NB4 (cell line): ENCODE measurements at regions not wholly inside any gene's neighbourhood (a gene's known extent, or its start where the extent isn't known, plus 50 kb on each side); places are given as distances from the start of the nearest gene placed in this dataset.

ENCODE experiments used
- POLR2A ChIP-seq: IDR thresholded peaks from 2 replicates; pipeline ENCODE4 v1.6.1; 2011; ENCODE audit warnings: mild to moderate bottlenecking; ENCODE audit not compliant: insufficient read length; ENCODE audit errors: extremely low read depth
- TF ChIP-seq, protein P1 (sequence below): IDR thresholded peaks from one replicate; pipeline ENCODE4 v1.5.1; 2012; ENCODE audit warnings: low read depth, low read length

DNA sequence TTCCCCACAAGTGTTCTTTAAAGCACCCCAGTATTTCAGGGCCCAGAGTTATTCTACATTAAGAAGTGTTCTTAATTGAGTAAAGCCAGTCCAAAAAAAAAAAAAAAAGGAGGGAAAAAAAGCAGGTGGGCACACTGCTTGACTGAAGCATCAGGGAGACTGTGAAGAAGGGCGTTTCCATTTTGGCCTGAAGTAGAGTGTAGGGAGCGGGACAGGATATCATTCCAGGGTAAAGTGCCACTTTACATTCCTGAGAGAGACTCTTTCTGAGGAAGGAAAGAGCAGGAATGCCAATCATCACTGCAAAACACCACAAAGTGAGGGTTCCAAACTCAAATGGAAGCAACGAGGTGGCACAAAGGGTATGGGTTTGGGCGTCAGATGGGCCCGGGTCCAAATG, 54.1 kb upstream of the BEND6 start:
- no peak for TF ChIP-seq POLR2A
- TF ChIP-seq, protein P1, sequence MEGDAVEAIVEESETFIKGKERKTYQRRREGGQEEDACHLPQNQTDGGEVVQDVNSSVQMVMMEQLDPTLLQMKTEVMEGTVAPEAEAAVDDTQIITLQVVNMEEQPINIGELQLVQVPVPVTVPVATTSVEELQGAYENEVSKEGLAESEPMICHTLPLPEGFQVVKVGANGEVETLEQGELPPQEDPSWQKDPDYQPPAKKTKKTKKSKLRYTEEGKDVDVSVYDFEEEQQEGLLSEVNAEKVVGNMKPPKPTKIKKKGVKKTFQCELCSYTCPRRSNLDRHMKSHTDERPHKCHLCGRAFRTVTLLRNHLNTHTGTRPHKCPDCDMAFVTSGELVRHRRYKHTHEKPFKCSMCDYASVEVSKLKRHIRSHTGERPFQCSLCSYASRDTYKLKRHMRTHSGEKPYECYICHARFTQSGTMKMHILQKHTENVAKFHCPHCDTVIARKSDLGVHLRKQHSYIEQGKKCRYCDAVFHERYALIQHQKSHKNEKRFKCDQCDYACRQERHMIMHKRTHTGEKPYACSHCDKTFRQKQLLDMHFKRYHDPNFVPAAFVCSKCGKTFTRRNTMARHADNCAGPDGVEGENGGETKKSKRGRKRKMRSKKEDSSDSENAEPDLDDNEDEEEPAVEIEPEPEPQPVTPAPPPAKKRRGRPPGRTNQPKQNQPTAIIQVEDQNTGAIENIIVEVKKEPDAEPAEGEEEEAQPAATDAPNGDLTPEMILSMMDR = no peak
